ENCODE measurements at regions not wholly inside any gene's neighbourhood (a gene's known extent, or its start where the extent isn't known, plus 50 kb on each side); places are given as distances from the start of the nearest gene placed in this dataset.

DNA sequence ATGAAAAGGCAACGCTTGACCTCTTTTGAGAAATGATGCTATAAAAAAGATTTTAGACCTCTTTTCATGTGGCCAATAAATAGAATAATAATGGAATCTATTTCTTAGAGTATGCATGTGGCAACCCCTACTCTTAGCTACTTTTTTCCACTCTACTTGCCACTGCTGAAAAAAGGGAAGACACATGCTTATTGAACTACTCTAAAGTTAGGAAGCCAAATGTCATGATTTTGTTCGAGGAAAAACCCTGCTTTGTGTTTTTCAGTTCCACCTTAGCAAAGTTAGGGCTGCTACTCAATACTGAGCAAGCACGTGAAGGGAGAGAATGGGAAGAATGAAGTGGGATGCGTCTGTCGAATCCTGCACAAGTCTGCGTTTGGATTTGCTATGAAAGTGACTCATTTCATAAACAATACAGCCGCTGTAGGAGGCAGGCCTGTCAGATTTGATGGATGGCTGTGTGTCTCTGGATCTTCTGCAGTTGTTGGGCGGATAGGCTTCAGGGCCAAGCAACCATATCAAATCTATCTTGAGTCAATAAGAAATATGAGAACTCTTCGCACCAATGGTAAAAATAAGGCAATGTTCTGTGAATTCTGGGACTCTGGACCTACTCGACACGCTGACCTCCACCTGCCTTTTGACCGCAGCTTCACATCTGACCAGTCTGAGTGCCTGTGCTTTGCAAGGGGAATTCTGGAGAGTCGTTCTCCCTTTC lies 333.6 kb downstream of the PIK3R1 start:
- intact Hi-C loops (cut with micrococcal nuclease), result no loop called here
- no peaks in the 10 kb centered on the region for H3K27me3 Mint-ChIP-seq (ENCODE audit: insufficient read depth)
- no peak overlapping the region for H3K27ac Mint-ChIP-seq
- H3K9me3 Mint-ChIP-seq, result no peaks in the 10 kb centered on the region
- DNase-seq (ENCODE audit: low spot score), result no peak
- H3K36me3 Mint-ChIP-seq (ENCODE audit: low read depth), result no peaks in the 10 kb centered on the region
- H3K4me1 Mint-ChIP-seq (ENCODE audit: low read depth), result no peaks in the 10 kb centered on the region
- H3K4me3 Mint-ChIP-seq, result no peak overlapping the region

DNA sequence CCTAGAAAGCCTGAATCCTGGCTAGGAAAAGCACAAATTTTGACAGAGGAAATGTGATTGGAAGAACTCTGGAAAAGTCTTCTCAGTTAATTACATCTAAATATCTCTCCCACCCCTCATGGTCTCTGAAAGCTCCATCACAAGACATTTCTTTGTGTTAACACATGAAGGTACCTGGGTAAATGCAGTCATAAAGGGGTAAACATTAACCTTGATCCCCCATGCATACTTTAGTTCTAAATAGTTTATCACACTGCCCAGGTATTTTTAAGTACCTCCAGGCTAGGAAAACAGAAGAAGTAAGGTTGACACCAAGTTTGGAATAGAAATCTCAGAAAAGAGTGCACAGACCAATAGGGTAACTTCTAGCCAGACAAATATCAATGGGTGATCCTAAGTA lies 334.5 kb downstream of the PIK3R1 start:
- Mint-ChIP-seq H3K4me1 (ENCODE audit: low read depth) (no peaks in the 10 kb centered on the region), H3K36me3 (ENCODE audit: low read depth) (no peaks in the 10 kb centered on the region), H3K27ac (no peak overlapping the region), H3K9me3 (no peaks in the 10 kb centered on the region), H3K4me3 (no peak overlapping the region), H3K27me3 (ENCODE audit: insufficient read depth) (no peaks in the 10 kb centered on the region)
- intact Hi-C loops (cut with micrococcal nuclease), result no loop called here
- no peak for DNase-seq (ENCODE audit: low spot score)

GRCh38 chr5:68551436-68551835 lies 335.9 kb downstream of the PIK3R1 start:
- Mint-ChIP-seq H3K27me3 (ENCODE audit: insufficient read depth) (no peaks in the 10 kb centered on the region), H3K27ac (no peak overlapping the region), H3K4me3 (no peak overlapping the region), H3K9me3 (no peaks in the 10 kb centered on the region), H3K36me3 (ENCODE audit: low read depth) (no peaks in the 10 kb centered on the region), H3K4me1 (ENCODE audit: low read depth) (no peaks in the 10 kb centered on the region)
- intact Hi-C loops (cut with micrococcal nuclease), result no loop called here
- DNase-seq (ENCODE audit: low spot score), result no peak

DNA sequence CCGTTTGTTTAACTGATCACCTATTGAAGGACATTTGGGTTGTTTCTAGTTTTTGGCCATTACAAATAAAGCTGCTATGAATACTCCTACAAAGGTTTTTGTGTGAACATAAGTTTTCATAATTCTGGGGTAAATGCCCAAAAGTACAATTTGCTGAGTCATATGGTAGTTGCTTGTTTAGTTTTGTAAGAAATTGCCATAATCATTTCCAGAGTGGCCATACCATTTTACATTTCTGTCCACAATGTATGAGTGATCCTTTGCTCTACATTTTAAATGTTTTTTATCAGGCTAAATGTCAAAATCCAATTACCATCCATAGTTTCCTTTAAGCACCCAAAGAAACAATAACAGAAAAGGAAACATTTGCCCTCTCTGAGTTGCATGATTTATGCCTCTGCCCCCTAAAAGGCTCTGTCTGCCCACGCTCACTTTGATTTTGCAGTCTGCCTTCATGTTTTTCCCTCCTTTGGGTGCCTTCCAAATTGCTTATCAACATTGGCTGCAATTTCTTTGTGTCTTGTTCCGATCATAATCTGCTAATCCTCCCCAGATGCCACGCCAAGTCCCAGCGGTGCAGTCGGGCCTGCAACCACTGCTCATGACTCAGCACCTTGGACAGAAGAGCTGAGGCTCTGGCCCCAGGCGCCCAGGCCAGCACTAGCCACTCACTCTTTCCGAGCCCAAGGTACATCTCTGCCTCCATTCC lies 339.2 kb downstream of the PIK3R1 start:
- H3K4me1 Mint-ChIP-seq (ENCODE audit: low read depth), result no peaks in the 10 kb centered on the region
- intact Hi-C loops (cut with micrococcal nuclease), result no loop called here
- H3K36me3 Mint-ChIP-seq (ENCODE audit: low read depth), result no peaks in the 10 kb centered on the region
- DNase-seq (ENCODE audit: low spot score), result no peak
- no peak overlapping the region for H3K27ac Mint-ChIP-seq
- no peaks in the 10 kb centered on the region for H3K27me3 Mint-ChIP-seq (ENCODE audit: insufficient read depth)
- no peak overlapping the region for H3K4me3 Mint-ChIP-seq
- no peaks in the 10 kb centered on the region for H3K9me3 Mint-ChIP-seq

- no peak for DNase-seq (ENCODE audit: low spot score)
- Mint-ChIP-seq H3K36me3 (ENCODE audit: low read depth) (no peaks in the 10 kb centered on the region), H3K27me3 (ENCODE audit: insufficient read depth) (no peaks in the 10 kb centered on the region), H3K9me3 (no peaks in the 10 kb centered on the region), H3K4me1 (ENCODE audit: low read depth) (no peaks in the 10 kb centered on the region), H3K27ac (no peak overlapping the region), H3K4me3 (no peak overlapping the region)
- intact Hi-C loops (cut with micrococcal nuclease), result no loop called here
Measured at GRCh38 chr5:68555907-68556681, 340.5 kb downstream of the PIK3R1 start.

DNA sequence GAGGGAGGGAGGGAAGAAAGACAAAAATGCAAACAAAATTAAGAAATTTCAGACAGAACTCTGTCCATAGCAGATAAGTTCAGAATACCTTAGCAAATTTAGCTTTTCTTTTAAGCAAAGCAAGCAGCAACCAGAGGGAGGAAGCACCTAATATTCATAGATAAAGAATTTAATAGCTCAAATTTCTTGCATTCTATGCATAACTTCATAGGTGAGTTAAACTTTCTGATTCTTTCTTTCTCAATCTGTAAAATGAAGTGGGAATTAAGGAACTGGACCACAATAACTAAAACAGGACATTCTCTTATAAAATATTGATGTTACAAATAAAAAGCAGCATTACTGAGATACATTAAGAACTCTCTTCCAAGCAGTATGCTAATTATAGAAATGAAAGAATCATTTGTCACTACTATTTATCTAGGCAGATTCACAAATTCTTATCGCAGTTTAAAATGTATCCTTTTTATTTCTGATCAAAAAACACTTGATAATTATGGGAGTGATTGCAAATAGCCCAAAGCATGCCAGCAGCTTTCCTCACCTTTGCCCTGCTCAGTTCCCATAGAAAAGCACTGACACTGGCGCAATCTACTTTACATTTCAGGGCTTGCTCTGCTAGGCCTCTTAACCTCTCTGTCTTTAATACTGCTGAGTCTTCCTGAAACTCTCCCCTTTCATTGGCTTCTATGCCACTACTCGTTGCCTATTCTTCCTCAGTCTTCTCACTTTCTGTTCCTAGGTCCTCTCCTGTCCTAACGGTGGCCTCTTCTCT lies 341.8 kb downstream of the PIK3R1 start:
- no peaks in the 10 kb centered on the region for H3K36me3 Mint-ChIP-seq (ENCODE audit: low read depth)
- no peak for DNase-seq (ENCODE audit: low spot score)
- no peaks in the 10 kb centered on the region for H3K9me3 Mint-ChIP-seq
- no peak overlapping the region for H3K27ac Mint-ChIP-seq
- intact Hi-C loops (cut with micrococcal nuclease), result no loop called here
- H3K4me1 Mint-ChIP-seq (ENCODE audit: low read depth), result no peaks in the 10 kb centered on the region
- H3K4me3 Mint-ChIP-seq, result no peak overlapping the region
- peaks cover 1% of the 10 kb centered on the region for H3K27me3 Mint-ChIP-seq (ENCODE audit: insufficient read depth)

GRCh38 chr5:68562308-68562707 lies 346.8 kb downstream of the PIK3R1 start:
- H3K4me3 Mint-ChIP-seq, result no peak overlapping the region
- intact Hi-C loops (cut with micrococcal nuclease), result no loop called here
- H3K27ac Mint-ChIP-seq, result no peak overlapping the region
- no peak for DNase-seq (ENCODE audit: low spot score)
- H3K36me3 Mint-ChIP-seq (ENCODE audit: low read depth), result no peaks in the 10 kb centered on the region
- H3K9me3 Mint-ChIP-seq, result peaks cover 19% of the 10 kb centered on the region
- H3K27me3 Mint-ChIP-seq (ENCODE audit: insufficient read depth), result peaks cover 1% of the 10 kb centered on the region
- H3K4me1 Mint-ChIP-seq (ENCODE audit: low read depth), result no peaks in the 10 kb centered on the region

DNA sequence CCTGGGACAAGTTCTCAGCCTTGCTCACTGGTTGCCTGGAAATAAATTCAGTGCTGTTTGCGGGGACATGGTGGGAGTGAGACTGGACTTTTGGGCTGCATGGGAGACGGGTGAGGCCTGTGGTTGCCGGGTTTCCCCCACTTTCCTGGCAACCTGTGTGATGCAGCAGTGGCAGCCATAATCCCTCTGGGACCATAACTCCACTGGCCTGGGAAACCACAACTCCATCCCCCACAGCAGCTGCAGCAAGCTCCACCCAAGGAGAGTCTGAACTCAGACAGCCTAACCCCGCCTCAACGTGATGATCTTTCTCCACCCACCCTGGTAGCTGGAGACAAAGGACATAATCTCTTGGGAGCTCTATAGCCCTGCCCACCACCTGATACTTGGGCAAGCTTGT lies 349.9 kb downstream of the PIK3R1 start:
- intact Hi-C loops (cut with micrococcal nuclease), result no loop called here
- H3K4me3 Mint-ChIP-seq, result no peak overlapping the region
- peaks cover 3% of the 10 kb centered on the region for H3K27me3 Mint-ChIP-seq (ENCODE audit: insufficient read depth)
- no peaks in the 10 kb centered on the region for H3K4me1 Mint-ChIP-seq (ENCODE audit: low read depth)
- H3K9me3 Mint-ChIP-seq, result peaks cover 19% of the 10 kb centered on the region
- DNase-seq (ENCODE audit: low spot score), result no peak
- H3K36me3 Mint-ChIP-seq (ENCODE audit: low read depth), result no peaks in the 10 kb centered on the region
- H3K27ac Mint-ChIP-seq, result no peak overlapping the region

- Mint-ChIP-seq H3K27ac (no peak overlapping the region), H3K27me3 (ENCODE audit: insufficient read depth) (peaks cover 5% of the 10 kb centered on the region), H3K4me1 (ENCODE audit: low read depth) (no peaks in the 10 kb centered on the region), H3K36me3 (ENCODE audit: low read depth) (no peaks in the 10 kb centered on the region), H3K9me3 (peaks cover 14% of the 10 kb centered on the region), H3K4me3 (no peak overlapping the region)
- intact Hi-C loops (cut with micrococcal nuclease), result no loop called here
- DNase-seq (ENCODE audit: low spot score), result no peak
Measured at GRCh38 chr5:68576805-68577204, 361.2 kb downstream of the PIK3R1 start.

DNA sequence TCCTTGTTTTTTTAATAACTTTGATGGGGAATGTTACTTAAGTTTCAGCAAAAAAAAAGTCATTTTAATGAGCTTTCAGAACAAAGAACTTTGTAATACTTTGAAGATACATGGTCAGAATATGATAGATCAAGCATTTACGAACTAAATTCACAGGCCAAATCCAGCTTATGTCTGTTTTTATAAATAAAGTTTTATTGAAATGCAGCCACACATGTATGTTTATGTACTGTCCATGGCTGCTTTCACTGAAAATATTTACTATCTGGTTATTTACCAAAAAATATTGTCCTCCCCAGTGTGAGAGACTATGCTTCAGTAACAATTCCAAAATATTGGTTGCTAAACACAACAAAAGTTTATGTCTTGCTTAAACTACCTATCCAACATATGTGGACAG lies 366.7 kb downstream of the PIK3R1 start:
- Mint-ChIP-seq H3K9me3 (peaks cover 7% of the 10 kb centered on the region), H3K36me3 (ENCODE audit: low read depth) (no peaks in the 10 kb centered on the region), H3K27ac (no peak overlapping the region), H3K4me1 (ENCODE audit: low read depth) (no peaks in the 10 kb centered on the region), H3K27me3 (ENCODE audit: insufficient read depth) (peaks cover 5% of the 10 kb centered on the region), H3K4me3 (no peak overlapping the region)
- DNase-seq (ENCODE audit: low spot score), result no peak
- intact Hi-C loops (cut with micrococcal nuclease), result no loop called here

GRCh38 chr5:68587171-68587570 lies 371.6 kb downstream of the PIK3R1 start:
- intact Hi-C loops (cut with micrococcal nuclease), result no loop called here
- Mint-ChIP-seq H3K4me1 (ENCODE audit: low read depth) (no peaks in the 10 kb centered on the region), H3K27me3 (ENCODE audit: insufficient read depth) (peaks cover 3% of the 10 kb centered on the region), H3K9me3 (no peaks in the 10 kb centered on the region), H3K27ac (no peak overlapping the region), H3K4me3 (no peak overlapping the region), H3K36me3 (ENCODE audit: low read depth) (no peaks in the 10 kb centered on the region)
- no peak for DNase-seq (ENCODE audit: low spot score)

GRCh38 chr5:68591850-68592249 lies 376.3 kb downstream of the PIK3R1 start:
- intact Hi-C loops (cut with micrococcal nuclease), result no loop called here
- Mint-ChIP-seq H3K27me3 (ENCODE audit: insufficient read depth) (no peaks in the 10 kb centered on the region), H3K36me3 (ENCODE audit: low read depth) (no peaks in the 10 kb centered on the region), H3K9me3 (no peaks in the 10 kb centered on the region), H3K4me1 (ENCODE audit: low read depth) (no peaks in the 10 kb centered on the region), H3K4me3 (no peak overlapping the region), H3K27ac (no peak overlapping the region)
- DNase-seq (ENCODE audit: low spot score), result no peak

GRCh38 chr5:68592351-68592750 lies 376.8 kb downstream of the PIK3R1 start:
- H3K27me3 Mint-ChIP-seq (ENCODE audit: insufficient read depth), result no peaks in the 10 kb centered on the region
- DNase-seq (ENCODE audit: low spot score), result no peak
- no peak overlapping the region for H3K4me3 Mint-ChIP-seq
- H3K36me3 Mint-ChIP-seq (ENCODE audit: low read depth), result no peaks in the 10 kb centered on the region
- H3K9me3 Mint-ChIP-seq, result no peaks in the 10 kb centered on the region
- H3K4me1 Mint-ChIP-seq (ENCODE audit: low read depth), result no peaks in the 10 kb centered on the region
- intact Hi-C loops (cut with micrococcal nuclease), result no loop called here
- no peak overlapping the region for H3K27ac Mint-ChIP-seq
